ENCODE measurements at regions not wholly inside any gene's neighbourhood (a gene's known extent, or its start where the extent isn't known, plus 50 kb on each side); places are given as distances from the start of the nearest gene placed in this dataset.

- ChIA-PET POLR2A (no interaction called here), CTCF (ENCODE audit: unreplicated experiment) (no interaction called here)
- Histone ChIP-seq H3K79me2 (ENCODE audit: insufficient read depth, low read depth, low read length) (no peaks in the 10 kb centered on the region), H3K4me1 (ENCODE audit: insufficient read depth, low read length, poor library complexity, severe bottlenecking) (no peaks in the 10 kb centered on the region), H2AFZ (ENCODE audit: low read length) (no peak overlapping the region), H3K27ac (ENCODE audit: low read depth, low read length, poor library complexity, severe bottlenecking) (no peak overlapping the region), H3K9me3 (ENCODE audit: low read length) (no peaks in the 10 kb centered on the region), H4K20me1 (ENCODE audit: insufficient read depth, low read length) (no peaks in the 10 kb centered on the region), H3K36me3 (ENCODE audit: insufficient read depth, low read length) (no peaks in the 10 kb centered on the region), H3K4me3 (ENCODE audit: low read depth, low read length, poor library complexity, severe bottlenecking) (no peak overlapping the region), H3K9me2 (ENCODE audit: insufficient read depth, low read length) (no peaks in the 10 kb centered on the region), H3K4me2 (ENCODE audit: low read length) (no peak overlapping the region)
- intact Hi-C loops (cut with micrococcal nuclease; ENCODE audit: unreplicated experiment): no loop called here
- BruUV-seq (replicated peaks): no TSS peak
- TF ChIP-seq CTCF (conservative IDR thresholded peaks at IDR 0.05; ENCODE audit: low read length) (no peak), EZH2phosphoT487 (IDR thresholded peaks at IDR 0.05; ENCODE audit: borderline replicate concordance, low read depth, low read length) (no peak)
- no peak for DNase-seq (ENCODE audit: low spot score)
These were observed 129.6 kb upstream of the LMCD1 start for GRCh38 chr3:8371960-8372463.

GRCh38 chr3:8380904-8381704 is 120.5 kb upstream of the LMCD1 start:
- no peaks in the 10 kb centered on the region for H3K36me3 ChIP-seq (ENCODE audit: insufficient read depth, low read length)
- no peak overlapping the region for H3K27ac ChIP-seq (ENCODE audit: low read depth, low read length, poor library complexity, severe bottlenecking)
- no peak overlapping the region for H3K4me3 ChIP-seq (ENCODE audit: low read depth, low read length, poor library complexity, severe bottlenecking)
- ChIA-PET POLR2A (no interaction called here), CTCF (ENCODE audit: unreplicated experiment) (no interaction called here)
- H3K79me2 ChIP-seq (ENCODE audit: insufficient read depth, low read depth, low read length): no peaks in the 10 kb centered on the region
- intact Hi-C loops (cut with micrococcal nuclease; ENCODE audit: unreplicated experiment): no loop called here
- H3K4me2 ChIP-seq (ENCODE audit: low read length): no peak overlapping the region
- BruUV-seq (replicated peaks): no TSS peak
- no peaks in the 10 kb centered on the region for H3K4me1 ChIP-seq (ENCODE audit: insufficient read depth, low read length, poor library complexity, severe bottlenecking)
- H3K9me2 ChIP-seq (ENCODE audit: insufficient read depth, low read length): no peaks in the 10 kb centered on the region
- no peak for DNase-seq (ENCODE audit: low spot score)
- H3K9me3 ChIP-seq (ENCODE audit: low read length): no peaks in the 10 kb centered on the region
- no peak overlapping the region for H2AFZ ChIP-seq (ENCODE audit: low read length)
- no peaks in the 10 kb centered on the region for H4K20me1 ChIP-seq (ENCODE audit: insufficient read depth, low read length)
- TF ChIP-seq EZH2phosphoT487 (IDR thresholded peaks at IDR 0.05; ENCODE audit: borderline replicate concordance, low read depth, low read length) (no peak), CTCF (conservative IDR thresholded peaks at IDR 0.05; ENCODE audit: low read length) (no peak)

Measured in OCI-LY7 (cell line).